ENCODE measurements at regions not wholly inside any gene's neighbourhood (a gene's known extent, or its start where the extent isn't known, plus 50 kb on each side); places are given as distances from the start of the nearest gene placed in this dataset.

GRCh38 chr2:103353774-103354173 is 591.9 kb downstream of the TMEM182 start:
- Histone ChIP-seq H3K4me3 (ENCODE audit: insufficient read depth, low read depth, low read length) (no peak overlapping the region), H3K36me3 (ENCODE audit: insufficient read depth, low read length) (no peaks in the 10 kb centered on the region), H2AFZ (ENCODE audit: low read depth, low read length) (no peak overlapping the region), H3K27me3 (ENCODE audit: insufficient read depth, low read length) (no peaks in the 10 kb centered on the region), H3K4me2 (ENCODE audit: low read length) (no peak overlapping the region), H3K4me1 (ENCODE audit: insufficient read depth, low read length) (no peaks in the 10 kb centered on the region), H3K9me3 (ENCODE audit: insufficient read depth, low read depth, low read length) (no peaks in the 10 kb centered on the region), H3K9ac (ENCODE audit: low read length) (no peak overlapping the region), H3K27ac (ENCODE audit: low read depth, low read length) (no peak overlapping the region), H3K79me2 (ENCODE audit: insufficient read depth, low read length) (no peaks in the 10 kb centered on the region), H4K20me1 (ENCODE audit: insufficient read depth, low read length) (no peaks in the 10 kb centered on the region)
- DNase-seq (ENCODE audit: low read depth) (no peak), FAIRE-seq (no peak)
- no peaks in the 10 kb centered on the region for H3K36me3 Mint-ChIP-seq (ENCODE audit: low read depth, unreplicated experiment)
- H3K27me3 Mint-ChIP-seq (ENCODE audit: low read depth, unreplicated experiment), result no peaks in the 10 kb centered on the region
- H3K4me3 Mint-ChIP-seq (ENCODE audit: unreplicated experiment), result no peak overlapping the region
- no peaks in the 10 kb centered on the region for H3K9me3 Mint-ChIP-seq (ENCODE audit: unreplicated experiment)
- H3K4me1 Mint-ChIP-seq (ENCODE audit: low read depth, unreplicated experiment), result no peaks in the 10 kb centered on the region
- TF ChIP-seq CTCF (IDR thresholded peaks at IDR 0.05; ENCODE audit: insufficient read depth, low read depth, low read length), result no peak
- no peak for TF ChIP-seq EZH2 (IDR thresholded peaks at IDR 0.05; ENCODE audit: insufficient read depth, low read length)
- no peak overlapping the region for H3K27ac Mint-ChIP-seq (ENCODE audit: unreplicated experiment)

- Histone ChIP-seq H3K36me3 (ENCODE audit: insufficient read depth, low read length) (no peaks in the 10 kb centered on the region), H3K4me2 (ENCODE audit: low read length) (no peak overlapping the region), H3K27ac (ENCODE audit: low read depth, low read length) (no peak overlapping the region), H2AFZ (ENCODE audit: low read depth, low read length) (no peak overlapping the region), H3K79me2 (ENCODE audit: insufficient read depth, low read length) (no peaks in the 10 kb centered on the region), H3K4me3 (ENCODE audit: insufficient read depth, low read depth, low read length) (no peak overlapping the region), H3K9me3 (ENCODE audit: insufficient read depth, low read depth, low read length) (no peaks in the 10 kb centered on the region), H3K4me1 (ENCODE audit: insufficient read depth, low read length) (no peaks in the 10 kb centered on the region), H3K9ac (ENCODE audit: low read length) (no peak overlapping the region), H3K27me3 (ENCODE audit: insufficient read depth, low read length) (no peaks in the 10 kb centered on the region), H4K20me1 (ENCODE audit: insufficient read depth, low read length) (no peaks in the 10 kb centered on the region)
- no peaks in the 10 kb centered on the region for H3K36me3 Mint-ChIP-seq (ENCODE audit: low read depth, unreplicated experiment)
- FAIRE-seq (no peak), DNase-seq (ENCODE audit: low read depth) (no peak)
- H3K4me3 Mint-ChIP-seq (ENCODE audit: unreplicated experiment), result no peak overlapping the region
- H3K9me3 Mint-ChIP-seq (ENCODE audit: unreplicated experiment), result no peaks in the 10 kb centered on the region
- H3K27ac Mint-ChIP-seq (ENCODE audit: unreplicated experiment), result no peak overlapping the region
- H3K4me1 Mint-ChIP-seq (ENCODE audit: low read depth, unreplicated experiment), result no peaks in the 10 kb centered on the region
- TF ChIP-seq EZH2 (IDR thresholded peaks at IDR 0.05; ENCODE audit: insufficient read depth, low read length) (no peak), CTCF (IDR thresholded peaks at IDR 0.05; ENCODE audit: insufficient read depth, low read depth, low read length) (no peak)
- no peaks in the 10 kb centered on the region for H3K27me3 Mint-ChIP-seq (ENCODE audit: low read depth, unreplicated experiment)
Measured at GRCh38 chr2:103355287-103355686, 593.5 kb downstream of the TMEM182 start.

GRCh38 chr2:103361712-103362111 is 599.9 kb downstream of the TMEM182 start:
- Mint-ChIP-seq H3K36me3 (ENCODE audit: low read depth, unreplicated experiment) (no peaks in the 10 kb centered on the region), H3K9me3 (ENCODE audit: unreplicated experiment) (no peaks in the 10 kb centered on the region), H3K27me3 (ENCODE audit: low read depth, unreplicated experiment) (no peaks in the 10 kb centered on the region), H3K4me3 (ENCODE audit: unreplicated experiment) (no peak overlapping the region), H3K4me1 (ENCODE audit: low read depth, unreplicated experiment) (no peaks in the 10 kb centered on the region), H3K27ac (ENCODE audit: unreplicated experiment) (no peak overlapping the region)
- Histone ChIP-seq H3K4me3 (ENCODE audit: insufficient read depth, low read depth, low read length) (no peak overlapping the region), H3K27me3 (ENCODE audit: insufficient read depth, low read length) (no peaks in the 10 kb centered on the region), H2AFZ (ENCODE audit: low read depth, low read length) (no peak overlapping the region), H3K9me3 (ENCODE audit: insufficient read depth, low read depth, low read length) (no peaks in the 10 kb centered on the region), H3K4me2 (ENCODE audit: low read length) (no peak overlapping the region), H3K27ac (ENCODE audit: low read depth, low read length) (no peak overlapping the region), H3K9ac (ENCODE audit: low read length) (no peak overlapping the region), H3K4me1 (ENCODE audit: insufficient read depth, low read length) (no peaks in the 10 kb centered on the region), H3K36me3 (ENCODE audit: insufficient read depth, low read length) (no peaks in the 10 kb centered on the region), H3K79me2 (ENCODE audit: insufficient read depth, low read length) (no peaks in the 10 kb centered on the region), H4K20me1 (ENCODE audit: insufficient read depth, low read length) (no peaks in the 10 kb centered on the region)
- FAIRE-seq (no peak), DNase-seq (ENCODE audit: low read depth) (no peak)
- TF ChIP-seq CTCF (IDR thresholded peaks at IDR 0.05; ENCODE audit: insufficient read depth, low read depth, low read length), result no peak
- TF ChIP-seq EZH2 (IDR thresholded peaks at IDR 0.05; ENCODE audit: insufficient read depth, low read length), result no peak

Measured in astrocyte (in vitro differentiated cells and primary cell).